GM10266 (cell line): ENCODE measurements at regions not wholly inside any gene's neighbourhood (a gene's known extent, or its start where the extent isn't known, plus 50 kb on each side); places are given as distances from the start of the nearest gene placed in this dataset.

ENCODE experiments used
- DNase-seq: peaks from one replicate; pipeline ENCODE4 v3.0.0; 2012; ENCODE audit errors: extremely low spot score
- CTCF ChIP-seq: IDR thresholded peaks from 2 replicates; pipeline ENCODE4 v1.5.1; 2012; ENCODE audit warnings: mild to moderate bottlenecking, low read depth; ENCODE audit not compliant: control insufficient read depth, insufficient read depth; ENCODE audit errors: missing control alignments

GRCh38 chr2:83068714-83069113 lies 1390.4 kb downstream of the SUCLG1 start:
- no peak for TF ChIP-seq CTCF
- no peak for DNase-seq

GRCh38 chr2:83067947-83068346 lies 1391.1 kb downstream of the SUCLG1 start:
- no peak for TF ChIP-seq CTCF

GRCh38 chr2:83063933-83064332 lies 1395.1 kb downstream of the SUCLG1 start:
- no peak for TF ChIP-seq CTCF
- DNase-seq: no peak

More at GRCh38 chr2:83067947-83068346, 1391.1 kb downstream of the SUCLG1 start:
- no peak for DNase-seq

- TF ChIP-seq CTCF: no peak
- DNase-seq: no peak
Measured at GRCh38 chr2:83063511-83063910, 1395.6 kb downstream of the SUCLG1 start.

- no peak for TF ChIP-seq CTCF
- no peak for DNase-seq
Measured at GRCh38 chr2:83058683-83059082, 1400.4 kb downstream of the SUCLG1 start.

- no peak for TF ChIP-seq CTCF
- DNase-seq: no peak
Measured at GRCh38 chr2:83055376-83056010, 1403.6 kb downstream of the SUCLG1 start.

- DNase-seq: no peak
- TF ChIP-seq CTCF: no peak
Measured at GRCh38 chr2:83054751-83055150, 1404.3 kb downstream of the SUCLG1 start.
